ENCODE measurements at regions not wholly inside any gene's neighbourhood (a gene's known extent, or its start where the extent isn't known, plus 50 kb on each side); places are given as distances from the start of the nearest gene placed in this dataset.
A peak's percentile ranks its signal among the peaks of the same experiment; 100 is the strongest.

GRCh38 chr11:116242006-116242405, 530.8 kb downstream of the BUD13 start:
- Histone ChIP-seq H3K9me3 (no peaks in the 10 kb centered on the region), H3K4me3 (no peak overlapping the region), H3K27ac (no peak overlapping the region), H3K27me3 (peaks cover 0 to 8% (median 0%) of the 10 kb centered on the region in 4 donors), H3K36me3 (no peaks in the 10 kb centered on the region), H3K4me1 (no peaks in the 10 kb centered on the region)
- intact Hi-C loops (cut with DNase I) = no loop called here
- no peak for DNase-seq
- TF ChIP-seq CTCF (IDR thresholded peaks at IDR 0.05) (no peak), POLR2A (IDR thresholded peaks at IDR 0.05) (no peak)
- WGBS, 2 donors = 71 to 94% methylated on average over 3 of the region's 4 CpGs

DNA sequence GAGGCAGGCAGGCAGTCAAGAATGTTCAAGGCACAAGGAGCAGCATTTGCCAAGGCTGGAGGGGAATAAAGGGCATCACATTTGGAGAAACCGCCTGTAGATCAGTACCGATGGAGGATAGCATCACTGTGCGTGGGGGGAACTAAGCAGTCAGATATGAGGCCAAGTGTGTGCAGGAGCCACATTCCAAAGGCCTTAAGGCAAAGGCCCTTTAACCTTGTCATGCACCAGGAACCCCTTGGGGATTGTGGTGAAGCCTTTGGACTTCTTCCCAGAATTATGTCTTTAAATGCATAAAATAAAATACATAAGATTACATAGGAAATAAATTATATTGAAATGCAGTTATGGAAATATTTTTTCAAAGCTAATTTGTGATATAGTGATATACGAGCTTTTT, 532.1 kb downstream of the BUD13 start:
- H3K4me3 ChIP-seq = no peak overlapping the region
- H3K27ac ChIP-seq = no peak overlapping the region
- WGBS, 2 donors = 53 to 64% methylated on average over 4 of the region's 4 CpGs
- no peaks in the 10 kb centered on the region for H3K27me3 ChIP-seq
- intact Hi-C loops (cut with DNase I) = no loop called here
- no peak for DNase-seq
- no peaks in the 10 kb centered on the region for H3K9me3 ChIP-seq
- no peaks in the 10 kb centered on the region for H3K4me1 ChIP-seq
- TF ChIP-seq POLR2A (IDR thresholded peaks at IDR 0.05) (no peak), CTCF (IDR thresholded peaks at IDR 0.05) (no peak)
- H3K36me3 ChIP-seq = no peaks in the 10 kb centered on the region

GRCh38 chr11:116239247-116239646, 533.5 kb downstream of the BUD13 start:
- Histone ChIP-seq H3K36me3 (no peaks in the 10 kb centered on the region), H3K9me3 (no peaks in the 10 kb centered on the region), H3K4me1 (no peaks in the 10 kb centered on the region), H3K27ac (peak overlapping the region in 1 of 4 donors; percentile 21), H3K27me3 (peaks cover 0 to 5% (median 0%) of the 10 kb centered on the region in 4 donors), H3K4me3 (no peak overlapping the region)
- no peak for DNase-seq
- WGBS, 2 donors = 55 to 67% methylated on average over 3 to 4 of the region's 4 CpGs
- intact Hi-C loops (cut with DNase I) = no loop called here
- TF ChIP-seq CTCF (IDR thresholded peaks at IDR 0.05) (no peak), POLR2A (IDR thresholded peaks at IDR 0.05) (no peak)

DNA sequence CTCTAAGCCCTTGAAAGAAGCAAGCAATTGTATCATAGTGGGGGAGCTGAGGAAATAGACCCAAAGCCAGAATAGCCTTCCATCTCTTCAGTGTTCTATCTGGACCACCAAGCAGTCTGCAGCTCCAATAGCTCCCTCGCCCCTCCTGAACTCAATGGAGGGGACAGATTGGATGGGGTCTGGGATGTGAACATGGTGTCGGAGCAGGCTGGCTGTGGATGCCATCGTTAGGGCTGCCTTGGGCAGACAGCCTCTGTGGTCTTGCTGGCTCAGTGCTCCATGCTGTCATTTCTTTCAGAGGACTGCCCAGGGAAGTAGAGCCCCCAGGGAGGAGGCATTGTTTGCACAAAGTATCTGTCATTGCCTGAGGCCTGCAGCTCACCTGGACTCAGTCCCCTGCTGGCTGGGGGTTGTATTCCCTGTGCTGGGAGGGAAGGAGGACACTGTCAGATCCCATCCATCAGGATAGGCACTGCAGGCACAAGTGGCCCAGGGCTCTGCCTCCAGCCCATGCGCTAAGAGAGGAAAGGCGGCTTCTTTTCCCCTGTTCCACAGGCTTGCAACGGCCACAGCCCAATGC, 537.7 kb downstream of the BUD13 start:
- no peaks in the 10 kb centered on the region for H3K9me3 ChIP-seq
- peak overlapping the region in 1 of 4 donors; percentile 9 for H3K27ac ChIP-seq
- WGBS, 2 donors = 80 to 85% methylated on average over 4 to 5 of the region's 6 CpGs
- peaks cover 0 to 5% (median 0%) of the 10 kb centered on the region in 4 donors for H3K27me3 ChIP-seq
- H3K4me3 ChIP-seq = no peak overlapping the region
- no peaks in the 10 kb centered on the region for H3K36me3 ChIP-seq
- intact Hi-C loops (cut with DNase I) = no loop called here
- peaks cover 0 to 18% (median 5%) of the 10 kb centered on the region in 3 donors for H3K4me1 ChIP-seq
- DNase-seq = no peak
- TF ChIP-seq CTCF (IDR thresholded peaks at IDR 0.05) (no peak), POLR2A (IDR thresholded peaks at IDR 0.05) (no peak)

DNA sequence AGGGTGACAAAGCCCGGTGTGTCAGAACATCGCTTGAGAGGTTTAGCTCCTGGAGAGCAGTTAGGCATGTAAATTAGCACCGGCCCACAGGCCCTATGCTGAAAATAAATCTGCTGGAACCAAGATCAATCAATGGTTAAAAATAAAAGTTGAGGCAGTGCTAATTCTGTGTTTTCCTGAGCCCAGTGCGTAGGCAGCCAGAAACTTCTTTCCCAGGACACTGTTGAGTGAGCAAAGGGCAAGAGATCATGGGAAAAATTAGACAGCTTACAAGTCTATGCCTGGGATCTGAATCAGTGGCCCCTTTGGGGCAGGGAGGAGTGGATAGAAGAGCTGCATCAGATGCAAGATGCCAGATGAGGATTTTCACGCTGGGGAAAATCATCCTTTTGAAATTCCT, 539.2 kb downstream of the BUD13 start:
- DNase-seq = no peak
- no peaks in the 10 kb centered on the region for H3K36me3 ChIP-seq
- 48 to 60% methylated on average over 5 of the region's 5 CpGs for WGBS, 2 donors
- peak overlapping the region in 2 of 4 donors; percentile 18 to 61 for H3K27ac ChIP-seq
- no peak overlapping the region for H3K4me3 ChIP-seq
- no peaks in the 10 kb centered on the region for H3K9me3 ChIP-seq
- H3K27me3 ChIP-seq = peaks cover 0 to 6% (median 0%) of the 10 kb centered on the region in 4 donors
- peaks cover 0 to 18% (median 5%) of the 10 kb centered on the region in 3 donors for H3K4me1 ChIP-seq
- intact Hi-C loops (cut with DNase I) = no loop called here
- TF ChIP-seq POLR2A (IDR thresholded peaks at IDR 0.05) (no peak), CTCF (IDR thresholded peaks at IDR 0.05) (no peak)

All from esophagus squamous epithelium (tissue), 5 donors.